ENCODE measurements at regions not wholly inside any gene's neighbourhood (a gene's known extent, or its start where the extent isn't known, plus 50 kb on each side); places are given as distances from the start of the nearest gene placed in this dataset.

DNA sequence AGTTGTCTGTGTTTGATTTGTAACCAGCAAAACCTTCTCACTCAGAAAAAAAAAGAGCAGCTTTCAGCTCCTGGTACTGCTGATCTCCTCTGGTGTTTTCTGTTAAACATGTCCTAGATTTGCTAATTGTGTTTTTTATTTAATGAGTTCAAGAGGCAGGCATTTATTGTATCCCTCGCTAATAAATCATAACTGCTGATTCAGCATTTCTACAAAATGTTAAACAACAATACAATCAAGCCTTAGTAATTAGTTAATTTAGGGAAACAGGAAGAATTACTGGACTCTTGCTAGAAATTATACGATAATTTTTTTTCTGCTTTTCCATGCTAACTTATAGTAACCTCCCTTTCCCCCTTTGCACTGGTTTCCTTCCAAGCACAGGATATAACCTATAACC, 66.8 kb upstream of the NRP1 start:
- POLR2A ChIA-PET (ENCODE audit: partially characterized antibody): no interaction called here
- Histone ChIP-seq H3K18ac (ENCODE audit: extremely low read depth, low read length) (no peak overlapping the region), H3K9ac (replicated peaks in 1 of 4; ENCODE audit: extremely low read depth in 1 of 4, low read depth in 3 of 4, low read length in 3 of 4) (no peak overlapping the region), H2BK12ac (ENCODE audit: low read depth, low read length) (no peak overlapping the region), H2BK5ac (ENCODE audit: low read depth, low read length) (no peak overlapping the region), H3K79me1 (ENCODE audit: low read depth, low read length) (no peaks in the 10 kb centered on the region), H3K27me3 (replicated peaks in 1 of 4; ENCODE audit: control insufficient read depth in 3 of 4, extremely low read depth in 1 of 4, insufficient read depth in 3 of 4, low read length in 3 of 4) (peaks cover 0 to 1% (median 0%) of the 10 kb centered on the region in 4 experiments; a peak in 1 of 7 replicates), H3K79me2 (ENCODE audit: control insufficient read depth in 1 of 2, insufficient read depth in 2 of 2, low read length in 2 of 2) (0 out of 4 replicates have a peak, but pooled peaks cover 0 to 3% of the 10 kb centered on the region in 2 experiments), H4K20me1 (replicated peaks in 1 of 2; ENCODE audit: control insufficient read depth in 1 of 2, insufficient read depth in 2 of 2, low read length in 2 of 2) (no peaks in the 10 kb centered on the region), H3K23ac (ENCODE audit: insufficient read length) (no peak overlapping the region), H3K36me3 (ENCODE audit: control insufficient read depth in 2 of 4, insufficient read depth in 4 of 4, low read length in 3 of 4) (no peaks in the 10 kb centered on the region), H3K14ac (ENCODE audit: insufficient read length) (no peak overlapping the region), H3K9me3 (ENCODE audit: insufficient read depth in 2 of 2, low read depth in 1 of 2, low read length in 1 of 2) (peaks cover 4 to 5% of the 10 kb centered on the region in 2 experiments; a peak in 1 of 4 replicates), H4K5ac (ENCODE audit: insufficient read length, low read depth, low read length) (no peak overlapping the region), H2AFZ (ENCODE audit: low read length) (no peak overlapping the region), H2BK15ac (ENCODE audit: low read length) (no peak overlapping the region), H3K56ac (replicated peaks; ENCODE audit: insufficient read length, low read depth, low read length) (no peak overlapping the region), H2BK20ac (ENCODE audit: low read length) (no peak overlapping the region), H3K27ac (ENCODE audit: low read depth, low read length) (no peak overlapping the region), H2AK5ac (ENCODE audit: low read depth, low read length) (no peak overlapping the region), H4K91ac (replicated peaks; ENCODE audit: insufficient read length, low read length) (no peak overlapping the region), H2BK120ac (replicated peaks; ENCODE audit: low read depth, low read length) (no peak overlapping the region), H3K23me2 (ENCODE audit: low read depth, low read length) (no peaks in the 10 kb centered on the region), H3K4me3 (ENCODE audit: extremely low read depth in 1 of 4, insufficient read depth in 2 of 4, low read depth in 3 of 4, low read length in 4 of 4) (no peak overlapping the region), H3K4ac (replicated peaks; ENCODE audit: insufficient read length, low read depth, low read length) (no peak overlapping the region), H3K4me1 (replicated peaks in 1 of 4; ENCODE audit: control insufficient read depth in 3 of 4, insufficient read depth in 4 of 4, low read length in 3 of 4) (no peaks in the 10 kb centered on the region), H4K8ac (ENCODE audit: extremely low read depth, insufficient read depth, low read length) (no peak overlapping the region), H3K4me2 (ENCODE audit: insufficient read depth in 1 of 2, low read depth in 2 of 2, low read length in 2 of 2) (no peak overlapping the region)
- TF ChIP-seq MAFK (IDR thresholded peaks at IDR 0.05; ENCODE audit: low read depth, low read length) (peak; percentile 99), JUND (IDR thresholded peaks at IDR 0.05; ENCODE audit: low read length) (no peak), CBX5 (IDR thresholded peaks at IDR 0.05; ENCODE audit: low read depth, low read length) (no peak), FOSL1 (IDR thresholded peaks at IDR 0.05; ENCODE audit: insufficient read depth, low read depth, low read length) (no peak)
- 90% methylated on average over 2 of the region's 2 CpGs; no CpG with 5 or more reads in 1 of the 2 experiments for WGBS, 2 experiments (ENCODE audit: extremely low coverage in 1 of 2, insufficient coverage in 1 of 2, insufficient read length in 1 of 2, insufficient replicate concordance in 2 of 2, low coverage in 1 of 2, low lambda C conversion rate in 2 of 2, missing lambda C conversion rate in 1 of 2)
- DNase-seq (ENCODE audit: low read depth in 1 of 2, low spot score in 2 of 2) (no peak), FAIRE-seq (no peak)
- CTCF ChIA-PET (ENCODE audit: partially characterized antibody): interaction anchor here (0.7 kb wide), 1 partner anchor 516 kb away, joined by 3 read pairs; no protein-coding TSS in a partner anchor

All from H1 (cell line).